NT2/D1 (cell line): ENCODE measurements at regions not wholly inside any gene's neighbourhood (a gene's known extent, or its start where the extent isn't known, plus 50 kb on each side); places are given as distances from the start of the nearest gene placed in this dataset.

Experiments
- SUZ12 ChIP-seq: IDR thresholded peaks from 2 replicates; pipeline ENCODE4 v1.6.1; 2011; ENCODE audit not compliant: insufficient read length, insufficient read depth; ENCODE audit errors: extremely low read depth
- ZNF274 ChIP-seq: IDR thresholded peaks from 2 replicates; pipeline ENCODE4 v1.6.1; 2011; ENCODE audit warnings: mild to moderate bottlenecking, low read depth, low read length

GRCh38 chr11:90699791-90700400 is 477.0 kb upstream of the CHORDC1 start:
- no peak for TF ChIP-seq ZNF274
- no peak for TF ChIP-seq SUZ12
